GM23338 (cell line): ENCODE measurements at regions not wholly inside any gene's neighbourhood (a gene's known extent, or its start where the extent isn't known, plus 50 kb on each side); places are given as distances from the start of the nearest gene placed in this dataset.

Experiments used
- ATAC-seq: fragments of 200-7000 bp; cut with Tn5 transposase; 3 replicates; pipeline ENCODE4 v1.9.1; 2020
- DNase-seq: peaks from one replicate; pipeline ENCODE4 v3.0.0-alpha.2; 2015; ENCODE audit warnings: low spot score
- H2AFZ ChIP-seq: fragments of 200-600 bp; sonication (generic); 2 replicates; pipeline ENCODE4 v1.8.0; 2016; ENCODE audit warnings: antibody characterized with exemption, mild to moderate bottlenecking, moderate library complexity
- H3F3A ChIP-seq: fragments of 200-600 bp; sonication (generic); replicated peaks from 2 replicates; pipeline ENCODE4 v1.8.0; 2017; ENCODE audit warnings: antibody characterized with exemption, mixed run types, low read depth
- H3K27ac ChIP-seq: fragments of 200-600 bp; sonication (generic); 2 replicates; pipeline ENCODE4 v1.6.1; 2016; ENCODE audit warnings: low read depth
- H3K27me3 ChIP-seq: fragments of 200-600 bp; sonication (generic); 2 replicates; pipeline ENCODE4 v1.8.0; 2016; ENCODE audit warnings: mild to moderate bottlenecking, mixed run types, moderate library complexity; ENCODE audit not compliant: insufficient read depth
- H3K36me3 ChIP-seq: fragments of 200-600 bp; sonication (generic); 2 replicates; pipeline ENCODE4 v1.8.0; 2016; ENCODE audit warnings: mild to moderate bottlenecking; ENCODE audit not compliant: insufficient read depth
- H3K4me1 ChIP-seq: fragments of 200-600 bp; sonication (generic); 2 replicates; pipeline ENCODE4 v1.8.0; 2016; ENCODE audit warnings: mild to moderate bottlenecking, moderate library complexity; ENCODE audit not compliant: insufficient read depth
- H3K4me2 ChIP-seq: fragments of 200-600 bp; sonication (generic); 2 replicates; pipeline ENCODE4 v1.7.1; 2017; ENCODE audit warnings: mixed run types
- H3K4me3 ChIP-seq: fragments of 200-600 bp; sonication (generic); 2 replicates; pipeline ENCODE4 v1.6.1; 2016; ENCODE audit warnings: mixed run types
- H3K79me2 ChIP-seq: fragments of 200-600 bp; sonication (generic); replicated peaks from 2 replicates; pipeline ENCODE4 v1.8.0; 2017; ENCODE audit warnings: mild to moderate bottlenecking; ENCODE audit not compliant: insufficient read depth
- H3K9me2 ChIP-seq: fragments of 200-600 bp; sonication (generic); 2 replicates; pipeline ENCODE4 v1.8.0; 2017; ENCODE audit not compliant: insufficient read depth
- H4K20me1 ChIP-seq: fragments of 200-600 bp; sonication (generic); replicated peaks from 2 replicates; pipeline ENCODE4 v1.8.0; 2017; ENCODE audit warnings: mild to moderate bottlenecking; ENCODE audit not compliant: insufficient read depth
- H3K27ac Mint-ChIP-seq: 2 replicates; pipeline ENCODE4 v1.8.0; 2020; ENCODE audit warnings: inconsistent platforms, mild to moderate bottlenecking, moderate library complexity, mixed read lengths
- H3K27me3 Mint-ChIP-seq: 3 replicates; pipeline ENCODE4 v1.8.0; 2022; ENCODE audit warnings: low read depth, mild to moderate bottlenecking, moderate library complexity, mixed read lengths, inconsistent platforms; ENCODE audit not compliant: insufficient read depth, poor library complexity
- H3K36me3 Mint-ChIP-seq: 3 replicates; pipeline ENCODE4 v1.8.0; 2021; ENCODE audit warnings: low read depth, mild to moderate bottlenecking, inconsistent platforms, moderate library complexity, mixed read lengths
- H3K4me1 Mint-ChIP-seq: 3 replicates; pipeline ENCODE4 v1.8.0; 2020; ENCODE audit warnings: mild to moderate bottlenecking, inconsistent platforms, mixed read lengths
- H3K4me3 Mint-ChIP-seq: 3 replicates; pipeline ENCODE4 v1.8.0; 2021; ENCODE audit warnings: moderate library complexity, mild to moderate bottlenecking, inconsistent platforms, mixed read lengths
- H3K9me3 Mint-ChIP-seq: 3 replicates; pipeline ENCODE4 v1.8.0; 2020; ENCODE audit warnings: moderate library complexity, mild to moderate bottlenecking, inconsistent platforms, mixed read lengths
- CREB1 ChIP-seq: fragments of 250-450 bp; sonication (Bioruptor Pico); IDR thresholded peaks from 2 replicates; pipeline ENCODE4 v1.5.0; 2020; ENCODE audit warnings: low read depth, mild to moderate bottlenecking, moderate library complexity
- EZH2phosphoT487 ChIP-seq: fragments of 200-600 bp; sonication (generic); IDR thresholded peaks from one replicate; pipeline ENCODE4 v1.8.1; 2018; ENCODE audit warnings: antibody characterized with exemption; ENCODE audit not compliant: unreplicated experiment
- JUNB ChIP-seq: IDR thresholded peaks from one replicate; pipeline ENCODE4 v1.6.1; 2016; ENCODE audit warnings: antibody characterized with exemption; ENCODE audit not compliant: unreplicated experiment
- NANOG ChIP-seq: IDR thresholded peaks from 2 replicates; pipeline ENCODE4 v1.6.1; 2016; ENCODE audit warnings: antibody characterized with exemption, borderline replicate concordance
- POLR2AphosphoS5 ChIP-seq: IDR thresholded peaks from 2 replicates; pipeline ENCODE4 v1.6.1; 2016; ENCODE audit warnings: antibody characterized with exemption, low read depth
- STAT1 ChIP-seq: IDR thresholded peaks from one replicate; pipeline ENCODE4 v1.6.1; 2016; ENCODE audit warnings: antibody characterized with exemption; ENCODE audit not compliant: unreplicated experiment
- ZNF114 ChIP-seq: fragments of 250-450 bp; sonication (Bioruptor Pico); IDR thresholded peaks from 2 replicates; pipeline ENCODE4 v1.5.0; 2020; ENCODE audit warnings: mild to moderate bottlenecking, moderate library complexity
- ZNF331 ChIP-seq: fragments of 250-450 bp; sonication (Bioruptor Pico); IDR thresholded peaks from 2 replicates; pipeline ENCODE4 v1.5.0; 2020; ENCODE audit warnings: low read depth, mild to moderate bottlenecking, moderate library complexity
- TF ChIP-seq, protein P1 (sequence below), 2 experiments: fragments of 200-600 bp in 1 of 2; sonication (generic) in 1 of 2; conservative IDR thresholded peaks; 2 replicates each; pipeline versions ENCODE4 v1.5.1 to v1.6.1; 2016 to 2017; ENCODE audit warnings: antibody characterized with exemption in 2 of 2, low read depth in 2 of 2, mild to moderate bottlenecking in 2 of 2, moderate library complexity in 1 of 2
- TF ChIP-seq, protein P2 (sequence below): fragments of 250-450 bp; sonication (Bioruptor Pico); IDR thresholded peaks from 2 replicates; pipeline ENCODE4 v1.5.0; 2020; ENCODE audit warnings: mild to moderate bottlenecking, moderate library complexity
- TF ChIP-seq, protein P3 (sequence below): IDR thresholded peaks from 2 replicates; pipeline ENCODE4 v1.6.1; 2016; ENCODE audit warnings: antibody characterized with exemption

DNA sequence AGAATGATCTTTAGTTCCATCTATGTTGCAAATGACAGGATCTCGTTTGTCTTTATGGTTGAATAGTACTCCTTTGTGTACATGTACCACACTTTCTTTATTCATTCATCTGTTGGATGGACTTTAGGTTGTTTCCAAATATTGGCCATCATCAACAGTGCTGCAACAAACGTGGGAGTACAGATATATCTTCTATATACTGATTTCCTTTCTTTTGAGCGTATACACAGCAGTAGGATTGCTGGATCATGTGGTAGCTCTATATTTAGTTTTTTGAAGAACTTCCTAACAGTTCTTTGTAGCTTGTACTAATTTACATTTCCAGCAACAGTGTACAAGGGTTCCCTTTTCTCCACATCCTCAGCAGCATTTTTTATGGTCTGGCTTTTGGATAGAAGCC, 407.5 kb upstream of the ANO5 start:
- Mint-ChIP-seq H3K9me3 (no peaks in the 10 kb centered on the region), H3K4me1 (peaks cover 6% of the 10 kb centered on the region), H3K36me3 (no peaks in the 10 kb centered on the region), H3K27ac (no peak overlapping the region), H3K27me3 (peaks cover 2% of the 10 kb centered on the region), H3K4me3 (no peak overlapping the region)
- Histone ChIP-seq H3K27ac (no peak overlapping the region), H3K4me2 (no peak overlapping the region), H4K20me1 (no peaks in the 10 kb centered on the region), H3K79me2 (no peaks in the 10 kb centered on the region), H3F3A (no peaks in the 10 kb centered on the region), H3K4me1 (no peaks in the 10 kb centered on the region), H3K36me3 (no peaks in the 10 kb centered on the region), H2AFZ (no peak overlapping the region), H3K4me3 (no peak overlapping the region), H3K27me3 (no peaks in the 10 kb centered on the region), H3K9me2 (peaks cover 3% of the 10 kb centered on the region; the same call in 1 of the 2 replicates)
- no peak for ATAC-seq
- no peak for DNase-seq
- TF ChIP-seq NANOG (no peak), STAT1 (no peak)

DNA sequence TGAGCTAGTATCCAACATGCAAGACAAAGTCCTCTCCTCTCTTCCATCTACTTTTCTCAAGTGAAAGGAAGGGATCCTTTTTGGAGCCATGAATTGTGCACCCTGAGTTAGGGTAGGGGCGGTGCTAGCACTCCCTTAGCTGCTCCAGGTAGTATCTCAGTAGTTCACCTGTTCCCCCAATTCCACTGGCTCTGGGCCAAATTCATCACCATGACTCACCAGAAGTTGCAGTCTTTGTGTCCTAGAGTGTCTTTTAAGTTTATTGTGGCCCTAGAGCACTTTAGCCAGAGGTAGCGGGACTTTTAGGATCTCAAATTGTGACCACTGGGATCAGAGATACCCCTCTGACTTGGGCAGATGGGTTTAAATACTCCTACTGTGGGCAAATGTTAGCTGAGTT, 398.6 kb upstream of the ANO5 start:
- Histone ChIP-seq H3K4me3 (no peak overlapping the region), H3K9me2 (0 out of 2 replicates have a peak, but pooled peaks cover 4% of the 10 kb centered on the region), H4K20me1 (no peaks in the 10 kb centered on the region), H3K4me2 (no peak overlapping the region), H3K27me3 (no peaks in the 10 kb centered on the region), H3K36me3 (no peaks in the 10 kb centered on the region), H3K27ac (no peak overlapping the region), H3K79me2 (no peaks in the 10 kb centered on the region), H2AFZ (no peak overlapping the region), H3K4me1 (no peaks in the 10 kb centered on the region), H3F3A (no peaks in the 10 kb centered on the region)
- no peak overlapping the region for H3K27ac Mint-ChIP-seq
- no peaks in the 10 kb centered on the region for H3K9me3 Mint-ChIP-seq
- H3K27me3 Mint-ChIP-seq: no peaks in the 10 kb centered on the region
- H3K4me1 Mint-ChIP-seq: no peaks in the 10 kb centered on the region
- no peaks in the 10 kb centered on the region for H3K36me3 Mint-ChIP-seq
- no peak for ATAC-seq
- DNase-seq: no peak
- no peak overlapping the region for H3K4me3 Mint-ChIP-seq
- TF ChIP-seq, protein P1, sequence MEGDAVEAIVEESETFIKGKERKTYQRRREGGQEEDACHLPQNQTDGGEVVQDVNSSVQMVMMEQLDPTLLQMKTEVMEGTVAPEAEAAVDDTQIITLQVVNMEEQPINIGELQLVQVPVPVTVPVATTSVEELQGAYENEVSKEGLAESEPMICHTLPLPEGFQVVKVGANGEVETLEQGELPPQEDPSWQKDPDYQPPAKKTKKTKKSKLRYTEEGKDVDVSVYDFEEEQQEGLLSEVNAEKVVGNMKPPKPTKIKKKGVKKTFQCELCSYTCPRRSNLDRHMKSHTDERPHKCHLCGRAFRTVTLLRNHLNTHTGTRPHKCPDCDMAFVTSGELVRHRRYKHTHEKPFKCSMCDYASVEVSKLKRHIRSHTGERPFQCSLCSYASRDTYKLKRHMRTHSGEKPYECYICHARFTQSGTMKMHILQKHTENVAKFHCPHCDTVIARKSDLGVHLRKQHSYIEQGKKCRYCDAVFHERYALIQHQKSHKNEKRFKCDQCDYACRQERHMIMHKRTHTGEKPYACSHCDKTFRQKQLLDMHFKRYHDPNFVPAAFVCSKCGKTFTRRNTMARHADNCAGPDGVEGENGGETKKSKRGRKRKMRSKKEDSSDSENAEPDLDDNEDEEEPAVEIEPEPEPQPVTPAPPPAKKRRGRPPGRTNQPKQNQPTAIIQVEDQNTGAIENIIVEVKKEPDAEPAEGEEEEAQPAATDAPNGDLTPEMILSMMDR (conservative IDR thresholded peaks at IDR 0.05; ENCODE audit: low read depth in 2 of 2): no peak
- no peak for TF ChIP-seq NANOG
- no peak for TF ChIP-seq CREB1 (CRISPR knock-in tag)
- TF ChIP-seq EZH2phosphoT487: no peak
- no peak for TF ChIP-seq STAT1
- no peak for TF ChIP-seq POLR2AphosphoS5
- TF ChIP-seq, protein P2, sequence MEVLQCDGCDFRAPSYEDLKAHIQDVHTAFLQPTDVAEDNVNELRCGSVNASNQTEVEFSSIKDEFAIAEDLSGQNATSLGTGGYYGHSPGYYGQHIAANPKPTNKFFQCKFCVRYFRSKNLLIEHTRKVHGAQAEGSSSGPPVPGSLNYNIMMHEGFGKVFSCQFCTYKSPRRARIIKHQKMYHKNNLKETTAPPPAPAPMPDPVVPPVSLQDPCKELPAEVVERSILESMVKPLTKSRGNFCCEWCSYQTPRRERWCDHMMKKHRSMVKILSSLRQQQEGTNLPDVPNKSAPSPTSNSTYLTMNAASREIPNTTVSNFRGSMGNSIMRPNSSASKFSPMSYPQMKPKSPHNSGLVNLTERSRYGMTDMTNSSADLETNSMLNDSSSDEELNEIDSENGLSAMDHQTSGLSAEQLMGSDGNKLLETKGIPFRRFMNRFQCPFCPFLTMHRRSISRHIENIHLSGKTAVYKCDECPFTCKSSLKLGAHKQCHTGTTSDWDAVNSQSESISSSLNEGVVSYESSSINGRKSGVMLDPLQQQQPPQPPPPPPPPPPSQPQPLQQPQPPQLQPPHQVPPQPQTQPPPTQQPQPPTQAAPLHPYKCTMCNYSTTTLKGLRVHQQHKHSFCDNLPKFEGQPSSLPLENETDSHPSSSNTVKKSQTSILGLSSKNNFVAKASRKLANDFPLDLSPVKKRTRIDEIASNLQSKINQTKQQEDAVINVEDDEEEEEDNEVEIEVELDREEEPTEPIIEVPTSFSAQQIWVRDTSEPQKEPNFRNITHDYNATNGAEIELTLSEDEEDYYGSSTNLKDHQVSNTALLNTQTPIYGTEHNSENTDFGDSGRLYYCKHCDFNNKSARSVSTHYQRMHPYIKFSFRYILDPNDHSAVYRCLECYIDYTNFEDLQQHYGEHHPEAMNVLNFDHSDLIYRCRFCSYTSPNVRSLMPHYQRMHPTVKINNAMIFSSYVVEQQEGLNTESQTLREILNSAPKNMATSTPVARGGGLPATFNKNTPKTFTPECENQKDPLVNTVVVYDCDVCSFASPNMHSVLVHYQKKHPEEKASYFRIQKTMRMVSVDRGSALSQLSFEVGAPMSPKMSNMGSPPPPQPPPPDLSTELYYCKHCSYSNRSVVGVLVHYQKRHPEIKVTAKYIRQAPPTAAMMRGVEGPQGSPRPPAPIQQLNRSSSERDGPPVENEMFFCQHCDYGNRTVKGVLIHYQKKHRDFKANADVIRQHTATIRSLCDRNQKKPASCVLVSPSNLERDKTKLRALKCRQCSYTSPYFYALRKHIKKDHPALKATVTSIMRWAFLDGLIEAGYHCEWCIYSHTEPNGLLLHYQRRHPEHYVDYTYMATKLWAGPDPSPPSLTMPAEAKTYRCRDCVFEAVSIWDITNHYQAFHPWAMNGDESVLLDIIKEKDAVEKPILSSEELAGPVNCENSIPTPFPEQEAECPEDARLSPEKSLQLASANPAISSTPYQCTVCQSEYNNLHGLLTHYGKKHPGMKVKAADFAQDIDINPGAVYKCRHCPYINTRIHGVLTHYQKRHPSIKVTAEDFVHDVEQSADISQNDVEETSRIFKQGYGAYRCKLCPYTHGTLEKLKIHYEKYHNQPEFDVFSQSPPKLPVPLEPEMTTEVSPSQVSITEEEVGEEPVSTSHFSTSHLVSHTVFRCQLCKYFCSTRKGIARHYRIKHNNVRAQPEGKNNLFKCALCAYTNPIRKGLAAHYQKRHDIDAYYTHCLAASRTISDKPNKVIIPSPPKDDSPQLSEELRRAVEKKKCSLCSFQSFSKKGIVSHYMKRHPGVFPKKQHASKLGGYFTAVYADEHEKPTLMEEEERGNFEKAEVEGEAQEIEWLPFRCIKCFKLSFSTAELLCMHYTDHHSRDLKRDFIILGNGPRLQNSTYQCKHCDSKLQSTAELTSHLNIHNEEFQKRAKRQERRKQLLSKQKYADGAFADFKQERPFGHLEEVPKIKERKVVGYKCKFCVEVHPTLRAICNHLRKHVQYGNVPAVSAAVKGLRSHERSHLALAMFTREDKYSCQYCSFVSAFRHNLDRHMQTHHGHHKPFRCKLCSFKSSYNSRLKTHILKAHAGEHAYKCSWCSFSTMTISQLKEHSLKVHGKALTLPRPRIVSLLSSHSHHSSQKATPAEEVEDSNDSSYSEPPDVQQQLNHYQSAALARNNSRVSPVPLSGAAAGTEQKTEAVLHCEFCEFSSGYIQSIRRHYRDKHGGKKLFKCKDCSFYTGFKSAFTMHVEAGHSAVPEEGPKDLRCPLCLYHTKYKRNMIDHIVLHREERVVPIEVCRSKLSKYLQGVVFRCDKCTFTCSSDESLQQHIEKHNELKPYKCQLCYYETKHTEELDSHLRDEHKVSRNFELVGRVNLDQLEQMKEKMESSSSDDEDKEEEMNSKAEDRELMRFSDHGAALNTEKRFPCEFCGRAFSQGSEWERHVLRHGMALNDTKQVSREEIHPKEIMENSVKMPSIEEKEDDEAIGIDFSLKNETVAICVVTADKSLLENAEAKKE: no peak
- no peak for TF ChIP-seq ZNF114 (CRISPR knock-in tag)
- TF ChIP-seq, protein P3, sequence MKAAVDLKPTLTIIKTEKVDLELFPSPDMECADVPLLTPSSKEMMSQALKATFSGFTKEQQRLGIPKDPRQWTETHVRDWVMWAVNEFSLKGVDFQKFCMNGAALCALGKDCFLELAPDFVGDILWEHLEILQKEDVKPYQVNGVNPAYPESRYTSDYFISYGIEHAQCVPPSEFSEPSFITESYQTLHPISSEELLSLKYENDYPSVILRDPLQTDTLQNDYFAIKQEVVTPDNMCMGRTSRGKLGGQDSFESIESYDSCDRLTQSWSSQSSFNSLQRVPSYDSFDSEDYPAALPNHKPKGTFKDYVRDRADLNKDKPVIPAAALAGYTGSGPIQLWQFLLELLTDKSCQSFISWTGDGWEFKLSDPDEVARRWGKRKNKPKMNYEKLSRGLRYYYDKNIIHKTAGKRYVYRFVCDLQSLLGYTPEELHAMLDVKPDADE: no peak
- no peak for TF ChIP-seq JUNB
- TF ChIP-seq ZNF331 (CRISPR knock-in tag): no peak
